Ascending aorta (tissue), 2 donors: ENCODE measurements at regions not wholly inside any gene's neighbourhood (a gene's known extent, or its start where the extent isn't known, plus 50 kb on each side); places are given as distances from the start of the nearest gene placed in this dataset.

Experiments used
- DNase-seq, 2 donors: peaks; one replicate each; pipeline ENCODE4 v3.0.0-alpha.2; 2019; ENCODE audit warnings: low spot score in 2 of 2
- H3K27ac ChIP-seq, 2 donors: fragments of 200-600 bp; sonication (generic); one replicate each; pipeline ENCODE4 v1.5.1; 2016 to 2017; ENCODE audit warnings: mild to moderate bottlenecking in 1 of 2
- H3K27me3 ChIP-seq: fragments of 200-600 bp; sonication (generic); one replicate; pipeline ENCODE4 v1.5.1; 2017
- H3K36me3 ChIP-seq, 2 donors: fragments of 200-600 bp; sonication (generic); one replicate each; pipeline ENCODE4 v1.5.1; 2016
- H3K4me1 ChIP-seq, 2 donors: fragments of 200-600 bp; sonication (generic); one replicate each; pipeline ENCODE4 v1.5.1; 2016 to 2017; ENCODE audit warnings: mild to moderate bottlenecking in 1 of 2
- H3K4me3 ChIP-seq, 2 donors: fragments of 200-600 bp; sonication (generic); one replicate each; pipeline ENCODE4 v1.5.1; 2016 to 2017; ENCODE audit warnings: mild to moderate bottlenecking in 1 of 2
- H3K9me3 ChIP-seq, 2 donors: fragments of 200-600 bp; sonication (generic); one replicate each; pipeline ENCODE4 v1.5.1; 2016
- CTCF ChIP-seq, 3 experiments: fragments of 200-600 bp in 2 of 3; fragments of 450-650 bp in 1 of 3; sonication (generic) in 2 of 3; IDR thresholded peaks; one replicate each; pipeline ENCODE4 v1.5.1; 2016 to 2019; ENCODE audit warnings: antibody characterized with exemption in 3 of 3, mild to moderate bottlenecking in 1 of 3, moderate library complexity in 1 of 3
- intact Hi-C: fragments of 100-400 bp; cut with DNase I; formaldehyde crosslinking; loops from one replicate; pipeline ENCODE4 v1.15.1; 2023

GRCh38 chr13:46498650-46499049, 54.3 kb upstream of the LRCH1 start:
- Histone ChIP-seq H3K27me3 (no peaks in the 10 kb centered on the region), H3K4me3 (no peak overlapping the region), H3K9me3 (no peaks in the 10 kb centered on the region), H3K36me3 (no peaks in the 10 kb centered on the region), H3K4me1 (peaks cover under 1 to 7% of the 10 kb centered on the region in 2 donors), H3K27ac (no peak overlapping the region)
- no peak for DNase-seq
- intact Hi-C loops, result loop anchor here (5.0 kb wide), 1 partner anchor 34 kb away; no protein-coding TSS in a partner anchor
- TF ChIP-seq CTCF (IDR thresholded peaks at IDR 0.05), result no peak

GRCh38 chr13:46496086-46496485, 56.9 kb upstream of the LRCH1 start:
- intact Hi-C loops, result loop anchor here (5.0 kb wide), 1 partner anchor 36 kb away; no protein-coding TSS in a partner anchor

GRCh38 chr13:46495651-46496050, 57.3 kb upstream of the LRCH1 start:
- H3K36me3 ChIP-seq, result no peaks in the 10 kb centered on the region
- H3K27me3 ChIP-seq, result no peaks in the 10 kb centered on the region
- intact Hi-C loops, result loop anchor here (5.0 kb wide), 1 partner anchor 37 kb away; no protein-coding TSS in a partner anchor
- no peak for TF ChIP-seq CTCF (IDR thresholded peaks at IDR 0.05)
- no peaks in the 10 kb centered on the region for H3K9me3 ChIP-seq
- H3K4me3 ChIP-seq, result peak overlapping the region in 1 of 2 donors; percentile 38
- no peak for DNase-seq
- H3K4me1 ChIP-seq, result peaks cover 5 to 14% of the 10 kb centered on the region in 2 donors
- peak overlapping the region; percentile 31 to 64 for H3K27ac ChIP-seq

More at GRCh38 chr13:46496086-46496485, 56.9 kb upstream of the LRCH1 start:
- Histone ChIP-seq H3K4me1 (peaks cover 5 to 13% of the 10 kb centered on the region in 2 donors), H3K27me3 (no peaks in the 10 kb centered on the region), H3K4me3 (peak overlapping the region in 1 of 2 donors; percentile 38), H3K27ac (peak overlapping the region; percentile 31 to 64), H3K36me3 (no peaks in the 10 kb centered on the region), H3K9me3 (no peaks in the 10 kb centered on the region)
- TF ChIP-seq CTCF (IDR thresholded peaks at IDR 0.05), result no peak
- DNase-seq, result no peak

GRCh38 chr13:46495066-46495465, 57.9 kb upstream of the LRCH1 start:
- DNase-seq, result no peak
- peak overlapping the region; percentile 31 to 64 for H3K27ac ChIP-seq

GRCh38 chr13:46492946-46493345, 60.0 kb upstream of the LRCH1 start:
- H3K27ac ChIP-seq, result peak overlapping the region in 1 of 2 donors; percentile 32
- intact Hi-C loops, result loop anchor here (1.0 to 2.0 kb wide), 2 partner anchors 60 to 228 kb away; partner anchors contain the start of gene LRCH1
- DNase-seq, result no peak
- peaks cover 5 to 23% of the 10 kb centered on the region in 2 donors for H3K4me1 ChIP-seq
- H3K4me3 ChIP-seq, result no peak overlapping the region
- H3K36me3 ChIP-seq, result no peaks in the 10 kb centered on the region
- no peaks in the 10 kb centered on the region for H3K27me3 ChIP-seq
- no peaks in the 10 kb centered on the region for H3K9me3 ChIP-seq
- TF ChIP-seq CTCF (IDR thresholded peaks at IDR 0.05), result peak; percentile 42 to 72 (median 60)

More at GRCh38 chr13:46495066-46495465, 57.9 kb upstream of the LRCH1 start:
- TF ChIP-seq CTCF (IDR thresholded peaks at IDR 0.05), result no peak
- intact Hi-C loops, result loop anchor here (5.0 kb wide), 1 partner anchor 37 kb away; no protein-coding TSS in a partner anchor
- Histone ChIP-seq H3K9me3 (no peaks in the 10 kb centered on the region), H3K4me3 (no peak overlapping the region), H3K4me1 (peaks cover 5 to 16% of the 10 kb centered on the region in 2 donors), H3K36me3 (no peaks in the 10 kb centered on the region), H3K27me3 (no peaks in the 10 kb centered on the region)
